ENCODE measurements at regions not wholly inside any gene's neighbourhood (a gene's known extent, or its start where the extent isn't known, plus 50 kb on each side); places are given as distances from the start of the nearest gene placed in this dataset.

- TF ChIP-seq ZNF555 (tag by site-specific recombination; conservative IDR thresholded peaks at IDR 0.05) (no peak), CTCF (tag by site-specific recombination; IDR thresholded peaks at IDR 0.05) (no peak), ZNF585B (tag by site-specific recombination; IDR thresholded peaks at IDR 0.05) (no peak), PRDM10 (tag by site-specific recombination; IDR thresholded peaks at IDR 0.05) (no peak), TSHZ1 (tag by site-specific recombination; IDR thresholded peaks at IDR 0.05; ENCODE audit: borderline replicate concordance) (no peak), ZNF148 (tag by site-specific recombination; IDR thresholded peaks at IDR 0.05; ENCODE audit: borderline replicate concordance) (no peak), PBX3 (CRISPR knock-in tag; IDR thresholded peaks at IDR 0.05) (no peak), ZNF561 (tag by site-specific recombination; IDR thresholded peaks at IDR 0.05; ENCODE audit: borderline replicate concordance) (no peak), ZBTB20 (tag by site-specific recombination; IDR thresholded peaks at IDR 0.05) (no peak), KLF17 (tag by site-specific recombination; IDR thresholded peaks at IDR 0.05) (no peak)
Observed at GRCh38 chr13:50174630-50175029, 159.4 kb downstream of the KCNRG start.

Measured in HEK293 (cell line).